GM12864 (cell line): ENCODE measurements at regions not wholly inside any gene's neighbourhood (a gene's known extent, or its start where the extent isn't known, plus 50 kb on each side); places are given as distances from the start of the nearest gene placed in this dataset.

ENCODE experiments used
- DNase-seq: peaks from one replicate; pipeline ENCODE4 v3.0.0-alpha.2; 2011; ENCODE audit warnings: low read depth
- H3K4me3 ChIP-seq: 2 replicates; pipeline ENCODE4 v1.5.1; 2011; ENCODE audit warnings: mild to moderate bottlenecking, low read depth, low read length, control low read depth
- TF ChIP-seq, protein P1 (sequence below): IDR thresholded peaks from 2 replicates; pipeline ENCODE4 v1.5.1; 2011; ENCODE audit warnings: low read depth, mild to moderate bottlenecking, moderate library complexity, low read length, control low read depth, inconsistent platforms; ENCODE audit errors: missing control alignments

GRCh38 chr2:100645695-100646429, 83.1 kb downstream of the PDCL3 start:
- no peak for DNase-seq
- no peak overlapping the region for H3K4me3 ChIP-seq
- TF ChIP-seq, protein P1, sequence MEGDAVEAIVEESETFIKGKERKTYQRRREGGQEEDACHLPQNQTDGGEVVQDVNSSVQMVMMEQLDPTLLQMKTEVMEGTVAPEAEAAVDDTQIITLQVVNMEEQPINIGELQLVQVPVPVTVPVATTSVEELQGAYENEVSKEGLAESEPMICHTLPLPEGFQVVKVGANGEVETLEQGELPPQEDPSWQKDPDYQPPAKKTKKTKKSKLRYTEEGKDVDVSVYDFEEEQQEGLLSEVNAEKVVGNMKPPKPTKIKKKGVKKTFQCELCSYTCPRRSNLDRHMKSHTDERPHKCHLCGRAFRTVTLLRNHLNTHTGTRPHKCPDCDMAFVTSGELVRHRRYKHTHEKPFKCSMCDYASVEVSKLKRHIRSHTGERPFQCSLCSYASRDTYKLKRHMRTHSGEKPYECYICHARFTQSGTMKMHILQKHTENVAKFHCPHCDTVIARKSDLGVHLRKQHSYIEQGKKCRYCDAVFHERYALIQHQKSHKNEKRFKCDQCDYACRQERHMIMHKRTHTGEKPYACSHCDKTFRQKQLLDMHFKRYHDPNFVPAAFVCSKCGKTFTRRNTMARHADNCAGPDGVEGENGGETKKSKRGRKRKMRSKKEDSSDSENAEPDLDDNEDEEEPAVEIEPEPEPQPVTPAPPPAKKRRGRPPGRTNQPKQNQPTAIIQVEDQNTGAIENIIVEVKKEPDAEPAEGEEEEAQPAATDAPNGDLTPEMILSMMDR = no peak

GRCh38 chr2:100647709-100648108, 84.9 kb downstream of the PDCL3 start:
- no peak overlapping the region for H3K4me3 ChIP-seq
- TF ChIP-seq, protein P1 = no peak
- DNase-seq = no peak

- TF ChIP-seq, protein P1 = no peak
- DNase-seq = no peak
- H3K4me3 ChIP-seq = no peak overlapping the region
Measured at GRCh38 chr2:100650151-100650550, 87.4 kb downstream of the PDCL3 start.

DNA sequence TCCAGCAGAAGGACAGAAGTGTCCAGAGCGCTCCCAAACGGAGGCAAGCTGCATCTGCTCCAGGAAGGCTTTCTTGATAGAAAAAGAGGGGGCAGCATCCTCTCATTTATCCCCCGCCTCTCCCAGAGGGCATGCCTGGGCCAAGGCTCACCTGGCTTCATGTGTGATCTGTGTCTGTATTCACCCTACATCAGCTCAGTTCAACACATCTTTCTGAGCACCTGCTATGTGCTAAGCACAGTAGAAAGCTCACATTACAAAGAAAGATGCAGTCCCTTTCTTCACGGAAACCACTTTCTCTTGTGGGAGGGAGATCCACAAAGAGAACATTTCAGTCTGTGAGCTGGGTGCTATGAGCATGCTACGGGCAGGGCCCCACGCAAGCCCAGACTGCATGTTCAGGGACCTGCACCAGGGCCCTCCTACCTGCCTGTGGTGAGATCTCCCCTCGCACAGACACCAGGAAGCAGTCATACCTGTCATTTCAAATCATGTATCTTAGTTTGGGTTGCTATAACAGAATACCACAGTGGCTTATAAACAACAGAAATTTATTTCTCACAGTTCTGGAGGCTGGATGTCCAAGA, 90.7 kb downstream of the PDCL3 start:
- TF ChIP-seq, protein P1 = no peak
- DNase-seq = no peak
- no peak overlapping the region for H3K4me3 ChIP-seq

DNA sequence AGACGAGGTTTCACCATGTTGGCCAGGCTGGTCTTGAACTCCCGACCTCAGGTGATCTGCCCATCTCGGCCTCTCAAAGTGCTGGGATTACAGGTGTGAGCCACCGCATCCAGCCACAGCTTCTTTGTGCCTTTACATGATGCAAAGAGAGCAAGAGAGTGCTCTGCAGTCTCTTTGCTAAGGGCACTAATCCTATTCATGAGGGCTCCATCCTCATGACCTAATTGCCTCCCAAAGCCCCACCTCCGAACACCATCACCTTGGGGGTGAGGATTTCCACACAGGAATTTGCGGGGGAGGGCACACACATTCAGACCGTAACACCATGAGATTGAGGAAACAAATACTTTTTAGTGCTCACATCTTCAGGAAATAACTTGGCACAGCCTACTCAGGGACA, 91.8 kb downstream of the PDCL3 start:
- H3K4me3 ChIP-seq = no peak overlapping the region
- TF ChIP-seq, protein P1 = no peak
- DNase-seq = no peak

GRCh38 chr2:100655446-100655845, 92.7 kb downstream of the PDCL3 start:
- H3K4me3 ChIP-seq = no peak overlapping the region
- no peak for DNase-seq
- TF ChIP-seq, protein P1 = no peak
